ENCODE measurements at regions not wholly inside any gene's neighbourhood (a gene's known extent, or its start where the extent isn't known, plus 50 kb on each side); places are given as distances from the start of the nearest gene placed in this dataset.

DNA sequence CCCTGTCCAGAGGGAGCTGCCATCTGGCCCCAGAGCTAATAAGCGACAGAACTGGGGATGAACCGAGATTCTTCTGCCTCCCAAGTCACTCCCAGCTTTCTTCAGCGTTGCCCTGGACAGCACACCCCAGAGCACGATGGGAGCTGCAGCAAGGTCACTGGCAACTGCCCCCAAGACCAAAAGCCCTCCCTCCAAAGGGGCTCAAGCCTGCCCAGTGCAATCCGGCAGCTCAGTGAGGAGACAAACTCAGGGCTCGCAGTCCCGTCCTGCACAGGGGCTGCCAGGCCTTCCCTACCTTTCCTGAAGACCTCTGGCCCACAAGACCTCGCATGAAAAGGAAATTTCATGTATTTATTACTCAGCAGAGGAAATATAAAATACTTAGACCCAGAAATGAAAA lies 174.8 kb downstream of the BCOR start:
- no peak for TF ChIP-seq RAD21 (IDR thresholded peaks at IDR 0.05; ENCODE audit: low read depth)
- no peak for TF ChIP-seq REST (IDR thresholded peaks at IDR 0.05; ENCODE audit: low read depth)
- no peak for TF ChIP-seq FOXM1 (IDR thresholded peaks at IDR 0.05; ENCODE audit: borderline replicate concordance, low read depth)
- TF ChIP-seq CEBPB (IDR thresholded peaks at IDR 0.05), result no peak
- TF ChIP-seq ZBTB7A (IDR thresholded peaks at IDR 0.05; ENCODE audit: low read depth), result no peak
- no peak for TF ChIP-seq YY1 (IDR thresholded peaks at IDR 0.05; ENCODE audit: low read depth)
- TF ChIP-seq, protein P1, sequence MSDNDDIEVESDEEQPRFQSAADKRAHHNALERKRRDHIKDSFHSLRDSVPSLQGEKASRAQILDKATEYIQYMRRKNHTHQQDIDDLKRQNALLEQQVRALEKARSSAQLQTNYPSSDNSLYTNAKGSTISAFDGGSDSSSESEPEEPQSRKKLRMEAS (IDR thresholded peaks at IDR 0.05), result no peak
- TF ChIP-seq EP300 (IDR thresholded peaks at IDR 0.05; ENCODE audit: borderline replicate concordance), result no peak
- TF ChIP-seq TAF1 (IDR thresholded peaks at IDR 0.05; ENCODE audit: low read depth), result no peak
- TF ChIP-seq NFIC (IDR thresholded peaks at IDR 0.05), result no peak
- no peak for TF ChIP-seq TEAD4 (IDR thresholded peaks at IDR 0.05)
- TF ChIP-seq CREB1 (IDR thresholded peaks at IDR 0.05; ENCODE audit: low read depth), result no peak
- TF ChIP-seq USF1 (IDR thresholded peaks at IDR 0.05), result no peak
- no peak for TF ChIP-seq EGR1 (IDR thresholded peaks at IDR 0.05)

Measured in Ishikawa (cell line).